Keratinocyte (primary cell): ENCODE measurements at regions not wholly inside any gene's neighbourhood (a gene's known extent, or its start where the extent isn't known, plus 50 kb on each side); places are given as distances from the start of the nearest gene placed in this dataset.

Experiments
- DNase-seq: peaks from one replicate; pipeline ENCODE4 v3.0.0-alpha.2; 2011; ENCODE audit warnings: low read depth, missing footprints, low spot score
- FAIRE-seq: peaks from 2 replicates; lab custom pipeline; 2011; peaks lifted over from hg19 to GRCh38; lab: Jason Lieb, UNC
- H2AFZ ChIP-seq: 2 replicates; pipeline ENCODE4 v1.6.0; 2012; ENCODE audit warnings: low read length, control low read depth, inconsistent platforms; ENCODE audit not compliant: control insufficient read depth
- H3K27ac ChIP-seq: 2 replicates; pipeline ENCODE4 v1.5.1; 2011; ENCODE audit warnings: low read length; ENCODE audit not compliant: control insufficient read depth, insufficient read depth
- H3K27me3 ChIP-seq: 3 replicates; pipeline ENCODE4 v1.6.0; 2011; ENCODE audit warnings: low read length; ENCODE audit not compliant: control insufficient read depth, insufficient read depth; ENCODE audit errors: extremely low read depth
- H3K36me3 ChIP-seq, 2 experiments: 2 replicates in 1 of 2; 3 replicates in 1 of 2; pipeline ENCODE4 v1.5.1; 2011; ENCODE audit warnings: low read length in 2 of 2, mild to moderate bottlenecking in 1 of 2; ENCODE audit not compliant: control insufficient read depth in 2 of 2, insufficient read depth in 2 of 2; ENCODE audit errors: extremely low read depth in 1 of 2
- H3K4me1 ChIP-seq: 3 replicates; pipeline ENCODE4 v1.5.1; 2011; ENCODE audit warnings: low read length; ENCODE audit not compliant: control insufficient read depth, insufficient read depth; ENCODE audit errors: extremely low read depth
- H3K4me2 ChIP-seq: 3 replicates; pipeline ENCODE4 v1.6.0; 2011; ENCODE audit warnings: low read depth, low read length; ENCODE audit not compliant: control insufficient read depth, insufficient read depth; ENCODE audit errors: extremely low read depth
- H3K4me3 ChIP-seq, 3 experiments: fragments of 200-600 bp in 1 of 3; sonication (generic) in 1 of 3; 2 replicates in 2 of 3; 3 replicates in 1 of 3; pipeline ENCODE4 v1.5.1; 2011 to 2016; ENCODE audit warnings: low read length in 3 of 3, mild to moderate bottlenecking in 3 of 3, control low read depth in 2 of 3, inconsistent platforms in 1 of 3, low read depth in 1 of 3, mixed read lengths in 1 of 3, mixed run types in 1 of 3, moderate library complexity in 1 of 3; ENCODE audit not compliant: control insufficient read depth in 2 of 3, insufficient read depth in 2 of 3; ENCODE audit errors: extremely low read depth in 1 of 3
- H3K79me2 ChIP-seq: 2 replicates; pipeline ENCODE4 v1.6.0; 2012; ENCODE audit warnings: low read length; ENCODE audit not compliant: control insufficient read depth, insufficient read depth
- H3K9ac ChIP-seq: 3 replicates; pipeline ENCODE4 v1.6.0; 2011; ENCODE audit warnings: low read length; ENCODE audit not compliant: control insufficient read depth, insufficient read depth; ENCODE audit errors: extremely low read depth
- H3K9me1 ChIP-seq: 3 replicates; pipeline ENCODE4 v1.6.0; 2011; ENCODE audit warnings: low read length; ENCODE audit not compliant: control insufficient read depth, insufficient read depth; ENCODE audit errors: extremely low read depth
- H3K9me3 ChIP-seq: 2 replicates; pipeline ENCODE4 v1.5.1; 2012; ENCODE audit warnings: low read depth, low read length; ENCODE audit not compliant: control insufficient read depth
- H4K20me1 ChIP-seq: 3 replicates; pipeline ENCODE4 v1.6.0; 2011; ENCODE audit warnings: low read length; ENCODE audit not compliant: control insufficient read depth, insufficient read depth; ENCODE audit errors: extremely low read depth
- CTCF ChIP-seq, 3 experiments: IDR thresholded peaks in 1 of 3; conservative IDR thresholded peaks in 1 of 3; optimal IDR thresholded peaks in 1 of 3; 2 replicates in 2 of 3; 3 replicates in 1 of 3; pipeline versions ENCODE3 to v1.5.1; 2011; ENCODE audit warnings: low read length in 3 of 3, mild to moderate bottlenecking in 3 of 3, moderate library complexity in 2 of 3, control low read depth in 1 of 3, inconsistent platforms in 1 of 3; ENCODE audit not compliant: insufficient read depth in 2 of 3; ENCODE audit errors: extremely low read depth in 1 of 3
- EZH2 ChIP-seq: IDR thresholded peaks from one replicate; pipeline ENCODE4 v1.6.1; 2012; ENCODE audit warnings: inconsistent platforms, mild to moderate bottlenecking, low read length, moderate library complexity
- dilution Hi-C: fragments of 300-500 bp; cut with MboI; formaldehyde crosslinking; loops from one replicate; pipeline ENCODE4 v1.7.0; 2020; ENCODE audit warnings: low sequenced_read_pairs; ENCODE audit not compliant: extremely low pct_ligation_motif_present

- H3K27me3 ChIP-seq = no peaks in the 10 kb centered on the region
- H4K20me1 ChIP-seq = no peaks in the 10 kb centered on the region
- H3K79me2 ChIP-seq = no peaks in the 10 kb centered on the region
- no peak overlapping the region for H3K4me3 ChIP-seq
- H3K9ac ChIP-seq = no peak overlapping the region
- H3K36me3 ChIP-seq = no peaks in the 10 kb centered on the region
- no peak overlapping the region for H3K4me2 ChIP-seq
- no peaks in the 10 kb centered on the region for H3K9me3 ChIP-seq
- H3K9me1 ChIP-seq = no peaks in the 10 kb centered on the region
- dilution Hi-C loops = no loop called here
- TF ChIP-seq EZH2 (no peak), CTCF (optimal IDR thresholded peaks at IDR 0.05 in 1 of 3, IDR thresholded peaks at IDR 0.05 in 1 of 3, conservative IDR thresholded peaks at IDR 0.05 in 1 of 3; ENCODE audit: extremely low read depth in 1 of 3, insufficient read depth in 2 of 3, low read length in 3 of 3) (no peak)
- H3K27ac ChIP-seq = no peak overlapping the region
- DNase-seq = no peak
- no peak for FAIRE-seq
- H2AFZ ChIP-seq = no peak overlapping the region
- H3K4me1 ChIP-seq = no peaks in the 10 kb centered on the region
Observed at GRCh38 chr13:78753435-78753834, 94.5 kb upstream of the OBI1 start.

- Histone ChIP-seq H4K20me1 (no peaks in the 10 kb centered on the region), H3K4me1 (no peaks in the 10 kb centered on the region), H3K27me3 (no peaks in the 10 kb centered on the region), H3K4me2 (no peak overlapping the region), H3K27ac (no peak overlapping the region), H3K36me3 (no peaks in the 10 kb centered on the region), H3K9me1 (no peaks in the 10 kb centered on the region), H3K9me3 (no peaks in the 10 kb centered on the region), H3K79me2 (no peaks in the 10 kb centered on the region), H3K9ac (no peak overlapping the region), H2AFZ (no peak overlapping the region), H3K4me3 (no peak overlapping the region)
- TF ChIP-seq CTCF (optimal IDR thresholded peaks at IDR 0.05 in 1 of 3, IDR thresholded peaks at IDR 0.05 in 1 of 3, conservative IDR thresholded peaks at IDR 0.05 in 1 of 3; ENCODE audit: extremely low read depth in 1 of 3, insufficient read depth in 2 of 3, low read length in 3 of 3) = no peak
- no peak for TF ChIP-seq EZH2
- dilution Hi-C loops = no loop called here
- no peak for DNase-seq
- no peak for FAIRE-seq
Observed at GRCh38 chr13:78750735-78751134, 91.8 kb upstream of the OBI1 start.
